Activated CD4-positive, alpha-beta T cell treated with anti-CD3 and anti-CD28 coated beads, Interleukin-2, amount 10 ng/mL, durations not matched to agents 7 days and 5 days (primary cell): ENCODE measurements at regions not wholly inside any gene's neighbourhood (a gene's known extent, or its start where the extent isn't known, plus 50 kb on each side); places are given as distances from the start of the nearest gene placed in this dataset.

Experiments used
- CTCF ChIA-PET: fragments of 350-600 bp; sonication (Branson Sonifier 250); formaldehyde crosslinking; loops from one replicate; lab custom pipeline; 2021; ENCODE audit warnings: antibody characterized with exemption; lab: Charles Lee
- POLR2A ChIA-PET: fragments of 350-600 bp; sonication (Branson Sonifier 250); formaldehyde crosslinking; loops from one replicate; lab custom pipeline; 2021; ENCODE audit warnings: antibody characterized with exemption; lab: Charles Lee
- DNase-seq: peaks from one replicate; pipeline ENCODE4 v3.0.0-alpha.2; 2020
- H3K27ac Mint-ChIP-seq: one replicate; pipeline ENCODE4 v1.8.0; 2021; ENCODE audit warnings: mild to moderate bottlenecking, moderate library complexity, mixed read lengths
- H3K27me3 Mint-ChIP-seq: one replicate; pipeline ENCODE4 v1.8.0; 2021; ENCODE audit warnings: mixed read lengths
- H3K36me3 Mint-ChIP-seq: one replicate; pipeline ENCODE4 v1.8.0; 2021; ENCODE audit warnings: low read depth, mixed read lengths
- H3K4me1 Mint-ChIP-seq: one replicate; pipeline ENCODE4 v1.8.0; 2021; ENCODE audit warnings: mixed read lengths
- H3K4me3 Mint-ChIP-seq: one replicate; pipeline ENCODE4 v1.8.0; 2021; ENCODE audit warnings: mild to moderate bottlenecking, moderate library complexity, mixed read lengths
- H3K9me3 Mint-ChIP-seq: one replicate; pipeline ENCODE4 v1.8.0; 2021; ENCODE audit warnings: mixed read lengths

DNA sequence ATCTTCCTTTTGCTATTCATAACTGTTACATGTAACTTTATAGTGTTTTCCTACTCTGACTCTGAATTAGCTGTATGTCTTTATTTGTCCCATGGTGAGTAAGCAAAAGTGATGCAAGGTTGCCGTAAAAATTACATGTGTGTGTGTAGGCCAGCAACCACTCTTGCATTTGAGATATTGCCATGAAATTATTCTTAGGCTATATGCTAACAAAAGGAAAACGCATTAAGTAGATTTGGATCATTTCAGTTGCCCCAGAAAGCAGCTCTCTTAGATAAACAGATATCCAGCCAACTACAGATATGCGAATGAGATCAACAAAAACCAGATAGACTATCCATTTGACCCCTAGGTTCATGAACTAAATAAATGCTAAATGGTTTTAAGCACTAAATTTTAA, 73.6 kb downstream of the CYLC2 start:
- Mint-ChIP-seq H3K36me3 (no peaks in the 10 kb centered on the region), H3K27ac (no peak overlapping the region), H3K9me3 (peaks cover 5% of the 10 kb centered on the region), H3K4me3 (no peak overlapping the region), H3K4me1 (no peaks in the 10 kb centered on the region), H3K27me3 (no peaks in the 10 kb centered on the region)
- POLR2A ChIA-PET, result no interaction called here
- CTCF ChIA-PET, result no interaction called here
- DNase-seq, result no peak

GRCh38 chr9:103078581-103078980, 83.4 kb downstream of the CYLC2 start:
- Mint-ChIP-seq H3K4me3 (no peak overlapping the region), H3K27me3 (no peaks in the 10 kb centered on the region), H3K4me1 (no peaks in the 10 kb centered on the region), H3K27ac (no peak overlapping the region), H3K36me3 (no peaks in the 10 kb centered on the region), H3K9me3 (peaks cover 8% of the 10 kb centered on the region)
- ChIA-PET CTCF (no interaction called here), POLR2A (no interaction called here)
- no peak for DNase-seq

DNA sequence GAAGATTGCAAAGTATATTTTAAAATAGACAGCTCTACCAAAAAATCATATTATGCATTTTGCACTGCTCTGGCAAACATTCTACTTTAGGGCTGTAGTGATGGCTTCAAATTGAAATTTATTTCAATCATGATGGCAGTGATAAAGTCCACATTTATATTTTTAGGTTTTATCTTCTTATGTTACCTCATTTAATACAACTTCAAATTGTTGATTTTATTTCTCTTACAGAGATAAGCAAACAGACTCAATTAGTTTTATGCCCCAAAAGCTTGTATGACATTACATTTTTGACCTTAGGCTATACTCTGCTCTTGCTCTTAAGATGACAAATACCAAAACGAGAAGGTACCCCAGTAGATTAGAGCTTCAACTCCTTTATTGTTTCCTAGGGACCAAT, 87.4 kb downstream of the CYLC2 start:
- no peak overlapping the region for H3K27ac Mint-ChIP-seq
- no peak for DNase-seq
- H3K4me1 Mint-ChIP-seq, result no peaks in the 10 kb centered on the region
- CTCF ChIA-PET, result no interaction called here
- H3K9me3 Mint-ChIP-seq, result no peaks in the 10 kb centered on the region
- H3K4me3 Mint-ChIP-seq, result no peak overlapping the region
- no peaks in the 10 kb centered on the region for H3K36me3 Mint-ChIP-seq
- no peaks in the 10 kb centered on the region for H3K27me3 Mint-ChIP-seq
- POLR2A ChIA-PET, result no interaction called here

GRCh38 chr9:103089357-103089756, 94.2 kb downstream of the CYLC2 start:
- H3K36me3 Mint-ChIP-seq, result no peaks in the 10 kb centered on the region
- no peaks in the 10 kb centered on the region for H3K27me3 Mint-ChIP-seq
- no peak overlapping the region for H3K4me3 Mint-ChIP-seq
- ChIA-PET CTCF (no interaction called here), POLR2A (no interaction called here)
- no peaks in the 10 kb centered on the region for H3K4me1 Mint-ChIP-seq
- no peak overlapping the region for H3K27ac Mint-ChIP-seq
- H3K9me3 Mint-ChIP-seq, result no peaks in the 10 kb centered on the region
- no peak for DNase-seq

GRCh38 chr9:103104101-103104500, 109.0 kb downstream of the CYLC2 start:
- DNase-seq, result no peak
- Mint-ChIP-seq H3K27ac (no peak overlapping the region), H3K27me3 (no peaks in the 10 kb centered on the region), H3K36me3 (no peaks in the 10 kb centered on the region), H3K9me3 (peaks cover 2% of the 10 kb centered on the region), H3K4me3 (no peak overlapping the region), H3K4me1 (no peaks in the 10 kb centered on the region)
- ChIA-PET CTCF (no interaction called here), POLR2A (no interaction called here)

DNA sequence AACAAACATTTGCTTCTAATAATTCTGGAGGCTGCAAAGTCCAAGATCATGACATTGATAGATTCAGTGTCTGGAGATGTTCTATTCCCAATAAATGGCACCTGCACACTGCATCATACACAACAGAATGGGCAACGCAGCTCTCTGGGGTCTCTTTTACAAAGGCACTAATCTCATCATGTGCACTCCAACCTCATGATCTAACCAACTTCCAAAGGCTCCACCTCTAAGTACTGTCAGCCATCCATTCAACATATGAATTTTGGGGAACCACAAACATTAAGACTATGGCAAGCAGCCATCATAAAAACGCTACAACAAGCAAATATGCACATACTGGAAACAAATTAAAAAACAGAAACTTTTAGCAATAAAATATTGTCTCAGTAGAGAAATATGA, 121.1 kb downstream of the CYLC2 start:
- no peak overlapping the region for H3K4me3 Mint-ChIP-seq
- DNase-seq, result no peak
- no peaks in the 10 kb centered on the region for H3K4me1 Mint-ChIP-seq
- no peaks in the 10 kb centered on the region for H3K36me3 Mint-ChIP-seq
- ChIA-PET CTCF (no interaction called here), POLR2A (no interaction called here)
- no peak overlapping the region for H3K27ac Mint-ChIP-seq
- H3K9me3 Mint-ChIP-seq, result peaks cover 2% of the 10 kb centered on the region
- no peaks in the 10 kb centered on the region for H3K27me3 Mint-ChIP-seq

DNA sequence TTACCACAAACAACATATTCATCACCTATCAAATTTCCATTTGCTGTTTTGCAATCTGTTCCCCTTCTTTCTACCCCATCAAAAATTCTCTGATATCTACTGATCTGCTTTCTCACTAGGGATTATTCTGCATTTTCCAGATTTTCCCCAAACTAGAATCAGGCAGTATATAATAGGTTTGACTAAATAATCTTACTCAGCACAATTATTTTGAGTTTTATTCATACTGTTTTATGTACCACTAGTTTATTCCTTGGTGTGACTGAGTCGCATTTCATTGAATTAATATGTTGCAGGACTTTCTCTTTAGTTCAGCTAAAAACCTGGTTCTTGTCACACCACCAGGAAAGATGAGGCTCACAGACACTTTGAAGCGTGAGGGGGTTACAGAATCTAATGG, 131.4 kb downstream of the CYLC2 start:
- DNase-seq, result no peak
- no peaks in the 10 kb centered on the region for H3K4me1 Mint-ChIP-seq
- H3K4me3 Mint-ChIP-seq, result no peak overlapping the region
- H3K9me3 Mint-ChIP-seq, result peaks cover 17% of the 10 kb centered on the region
- no peak overlapping the region for H3K27ac Mint-ChIP-seq
- no peaks in the 10 kb centered on the region for H3K27me3 Mint-ChIP-seq
- CTCF ChIA-PET, result no interaction called here
- POLR2A ChIA-PET, result no interaction called here
- H3K36me3 Mint-ChIP-seq, result no peaks in the 10 kb centered on the region

DNA sequence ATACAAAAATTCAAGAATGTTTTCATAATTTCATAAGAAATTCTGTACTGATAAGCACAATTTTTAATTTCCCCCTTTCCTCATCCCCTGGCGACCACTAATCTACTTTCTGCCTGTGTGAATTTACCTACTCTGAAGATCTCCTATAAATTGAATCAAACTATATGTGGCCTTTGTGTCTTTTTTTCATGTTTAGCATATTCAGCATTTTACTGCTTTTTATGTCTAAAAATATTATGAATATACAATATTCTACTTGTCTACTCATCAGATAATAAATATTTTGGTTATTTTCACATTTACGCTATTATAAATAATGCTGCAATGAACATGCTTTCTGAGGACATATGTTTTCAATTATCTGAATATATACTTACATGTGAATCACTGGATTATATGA, 144.8 kb downstream of the CYLC2 start:
- Mint-ChIP-seq H3K4me3 (no peak overlapping the region), H3K27ac (no peak overlapping the region), H3K36me3 (no peaks in the 10 kb centered on the region), H3K27me3 (no peaks in the 10 kb centered on the region), H3K9me3 (no peaks in the 10 kb centered on the region), H3K4me1 (no peaks in the 10 kb centered on the region)
- DNase-seq, result no peak
- CTCF ChIA-PET, result no interaction called here
- POLR2A ChIA-PET, result no interaction called here

- Mint-ChIP-seq H3K4me3 (no peak overlapping the region), H3K27me3 (no peaks in the 10 kb centered on the region), H3K36me3 (no peaks in the 10 kb centered on the region), H3K27ac (no peak overlapping the region), H3K4me1 (no peaks in the 10 kb centered on the region), H3K9me3 (peaks cover 18% of the 10 kb centered on the region)
- ChIA-PET CTCF (no interaction called here), POLR2A (no interaction called here)
- DNase-seq, result no peak
These were observed 157.3 kb downstream of the CYLC2 start for GRCh38 chr9:103152473-103152872.

DNA sequence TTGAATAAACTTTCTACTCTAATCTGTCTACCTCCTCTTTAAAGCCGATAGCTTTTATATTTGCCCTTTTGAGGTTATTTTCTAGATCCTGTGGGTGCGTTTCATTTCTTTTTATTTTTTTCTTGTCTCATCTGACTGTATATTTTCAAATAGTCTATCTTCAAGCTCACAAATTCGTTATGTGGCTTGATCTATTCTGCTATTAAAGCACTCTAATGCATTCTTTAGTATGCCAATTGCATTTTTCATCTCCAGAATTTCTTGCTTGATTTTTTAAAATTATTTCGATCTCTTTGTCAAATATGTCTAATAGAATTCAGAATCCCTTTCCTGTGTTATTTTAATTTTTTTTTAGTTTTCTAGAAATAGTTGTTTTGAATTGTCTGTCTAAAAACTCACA, 172.4 kb downstream of the CYLC2 start:
- no peak overlapping the region for H3K27ac Mint-ChIP-seq
- peaks cover 17% of the 10 kb centered on the region for H3K9me3 Mint-ChIP-seq
- ChIA-PET POLR2A (no interaction called here), CTCF (no interaction called here)
- no peak overlapping the region for H3K4me3 Mint-ChIP-seq
- no peaks in the 10 kb centered on the region for H3K36me3 Mint-ChIP-seq
- no peak for DNase-seq
- no peaks in the 10 kb centered on the region for H3K4me1 Mint-ChIP-seq
- H3K27me3 Mint-ChIP-seq, result no peaks in the 10 kb centered on the region

DNA sequence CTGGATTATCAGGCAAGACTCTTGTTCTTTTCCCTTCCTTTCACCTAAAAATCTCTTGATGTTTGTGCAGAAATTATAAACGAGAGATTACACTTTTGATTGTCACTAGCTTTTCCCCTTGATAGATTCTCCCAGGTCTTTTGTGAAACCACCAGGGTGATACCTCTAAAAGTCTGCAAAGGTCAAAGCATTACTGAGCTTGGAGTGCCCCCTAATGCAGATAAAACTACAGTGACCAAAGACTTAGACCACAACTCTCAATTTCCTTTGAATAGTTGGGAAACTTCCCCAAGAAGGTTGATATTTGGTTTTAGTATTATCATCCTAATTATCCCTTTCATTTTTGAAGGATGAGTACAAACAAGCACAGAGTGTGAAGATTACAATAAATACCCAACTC, 173.1 kb downstream of the CYLC2 start:
- no peak overlapping the region for H3K27ac Mint-ChIP-seq
- H3K4me1 Mint-ChIP-seq, result no peaks in the 10 kb centered on the region
- H3K27me3 Mint-ChIP-seq, result no peaks in the 10 kb centered on the region
- peaks cover 17% of the 10 kb centered on the region for H3K9me3 Mint-ChIP-seq
- H3K36me3 Mint-ChIP-seq, result no peaks in the 10 kb centered on the region
- CTCF ChIA-PET, result no interaction called here
- H3K4me3 Mint-ChIP-seq, result no peak overlapping the region
- no peak for DNase-seq
- POLR2A ChIA-PET, result no interaction called here

DNA sequence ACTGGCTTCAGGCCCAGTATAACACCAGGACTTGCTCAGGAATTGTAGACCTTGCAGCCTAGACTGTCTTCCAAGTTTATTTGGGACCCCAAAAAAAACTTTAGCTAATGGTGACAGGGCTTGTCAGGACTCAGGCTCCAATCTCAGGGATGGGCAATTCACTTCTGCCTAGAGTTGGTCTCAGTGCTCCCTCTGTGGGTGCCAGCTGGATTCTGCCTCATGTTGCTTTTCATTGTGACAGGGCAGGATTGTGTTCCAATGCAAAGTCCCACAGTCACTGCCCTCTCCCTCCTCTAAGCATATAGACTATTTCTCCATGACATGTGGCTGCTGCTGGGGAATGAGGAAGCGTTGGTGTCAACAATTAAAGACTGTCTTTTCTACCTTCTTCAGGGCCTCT, 174.7 kb downstream of the CYLC2 start:
- DNase-seq, result no peak
- H3K4me1 Mint-ChIP-seq, result no peaks in the 10 kb centered on the region
- no peak overlapping the region for H3K4me3 Mint-ChIP-seq
- no peaks in the 10 kb centered on the region for H3K27me3 Mint-ChIP-seq
- H3K9me3 Mint-ChIP-seq, result peaks cover 17% of the 10 kb centered on the region
- ChIA-PET POLR2A (no interaction called here), CTCF (no interaction called here)
- no peaks in the 10 kb centered on the region for H3K36me3 Mint-ChIP-seq
- H3K27ac Mint-ChIP-seq, result no peak overlapping the region

DNA sequence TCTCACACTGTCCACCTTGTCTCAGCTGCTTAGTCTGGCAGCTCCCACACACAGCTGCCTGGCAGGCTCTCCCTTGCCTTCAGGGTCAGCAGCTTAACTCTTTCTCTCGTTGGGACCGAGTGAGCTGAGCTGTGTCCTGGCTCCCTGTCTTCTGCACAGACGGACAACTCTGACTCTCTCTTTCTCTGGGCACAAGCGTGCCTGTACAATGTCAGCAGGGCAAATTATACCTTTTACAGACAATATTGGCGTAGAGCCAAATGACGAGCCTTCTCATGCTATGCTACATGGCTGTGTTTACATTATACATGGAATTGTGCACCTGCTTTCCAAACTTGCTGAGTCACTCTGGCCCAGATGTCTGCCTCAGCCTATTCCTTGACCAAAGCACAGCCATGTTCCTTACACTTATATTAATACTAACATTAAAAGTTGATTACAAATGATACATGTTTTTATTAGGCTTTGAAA, 188.6 kb downstream of the CYLC2 start:
- no peaks in the 10 kb centered on the region for H3K36me3 Mint-ChIP-seq
- ChIA-PET CTCF (no interaction called here), POLR2A (no interaction called here)
- no peak overlapping the region for H3K27ac Mint-ChIP-seq
- H3K27me3 Mint-ChIP-seq, result no peaks in the 10 kb centered on the region
- peaks cover 8% of the 10 kb centered on the region for H3K9me3 Mint-ChIP-seq
- H3K4me3 Mint-ChIP-seq, result no peak overlapping the region
- no peak for DNase-seq
- no peaks in the 10 kb centered on the region for H3K4me1 Mint-ChIP-seq

DNA sequence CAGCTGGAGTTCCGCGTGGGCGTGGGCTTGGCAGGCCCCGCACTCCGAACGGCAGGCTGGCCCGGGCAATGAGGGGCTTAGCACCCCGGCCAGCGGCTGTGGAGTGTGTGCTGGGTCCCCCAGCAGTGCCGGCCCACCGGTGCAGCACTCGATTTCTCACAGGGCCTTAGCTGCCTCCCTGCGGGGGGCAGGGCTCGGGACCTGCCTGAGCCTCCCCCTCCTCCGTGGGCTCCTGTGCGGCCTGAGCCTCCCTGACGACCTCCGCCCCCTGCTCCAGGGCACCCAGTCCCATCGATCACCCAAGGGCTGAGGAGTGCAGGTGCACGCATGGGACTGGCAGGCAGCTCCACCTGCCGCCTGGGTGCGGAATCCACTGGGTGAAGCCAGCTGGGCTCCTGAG, 191.8 kb downstream of the CYLC2 start:
- no peak overlapping the region for H3K4me3 Mint-ChIP-seq
- ChIA-PET CTCF (no interaction called here), POLR2A (no interaction called here)
- no peaks in the 10 kb centered on the region for H3K27me3 Mint-ChIP-seq
- no peak for DNase-seq
- H3K9me3 Mint-ChIP-seq, result peaks cover 8% of the 10 kb centered on the region
- no peaks in the 10 kb centered on the region for H3K36me3 Mint-ChIP-seq
- H3K27ac Mint-ChIP-seq, result no peak overlapping the region
- H3K4me1 Mint-ChIP-seq, result no peaks in the 10 kb centered on the region
